CD14-positive monocyte (primary cell): ENCODE measurements at regions not wholly inside any gene's neighbourhood (a gene's known extent, or its start where the extent isn't known, plus 50 kb on each side); places are given as distances from the start of the nearest gene placed in this dataset.
"Not testable (repeated sequence)": the region's sequence is repeated elsewhere in the genome, so short reads cannot be mapped to it uniquely, and the experiment has no call there.

Experiments
- DNase-seq, 3 donors: peaks; one replicate each; pipeline ENCODE4 v3.0.0-alpha.2; 2011 to 2022
- H2AFZ ChIP-seq: 2 replicates; pipeline ENCODE4 v1.6.0; 2012; ENCODE audit warnings: mild to moderate bottlenecking, low read depth, low read length, inconsistent platforms; ENCODE audit not compliant: insufficient read depth, poor library complexity, severe bottlenecking
- H3K27ac ChIP-seq, 2 donors: 1 replicate in 1 of 2; 2 replicates in 1 of 2; pipeline ENCODE4 v1.5.1; 2012 to 2013; ENCODE audit warnings: low read length in 2 of 2, control low read depth in 1 of 2, inconsistent platforms in 1 of 2, low read depth in 1 of 2, mild to moderate bottlenecking in 1 of 2
- H3K27me3 ChIP-seq, 2 donors: one replicate each; pipeline versions ENCODE4 v1.6.0 to v1.6.1; 2011 to 2013; ENCODE audit warnings: low read length in 2 of 2; ENCODE audit not compliant: control insufficient read depth in 2 of 2, insufficient read depth in 2 of 2
- H3K36me3 ChIP-seq, 2 donors: replicated peaks in 1 of 2; 1 replicate in 1 of 2; 2 replicates in 1 of 2; pipeline versions ENCODE4 v1.5.1 to v1.6.1; 2012 to 2013; ENCODE audit warnings: low read length in 2 of 2, control low read depth in 1 of 2, inconsistent platforms in 1 of 2, mild to moderate bottlenecking in 1 of 2; ENCODE audit not compliant: insufficient read depth in 2 of 2, control insufficient read depth in 1 of 2
- H3K4me1 ChIP-seq, 2 donors: 1 replicate in 1 of 2; 2 replicates in 1 of 2; pipeline versions ENCODE4 v1.5.1 to v1.6.1; 2012 to 2013; ENCODE audit warnings: low read length in 2 of 2, control low read depth in 1 of 2, inconsistent platforms in 1 of 2, mild to moderate bottlenecking in 1 of 2, moderate library complexity in 1 of 2; ENCODE audit not compliant: insufficient read depth in 2 of 2, control insufficient read depth in 1 of 2
- H3K4me2 ChIP-seq: replicated peaks from 2 replicates; pipeline ENCODE3; 2012; ENCODE audit warnings: low read length, moderate library complexity, mild to moderate bottlenecking; ENCODE audit not compliant: poor library complexity, severe bottlenecking; ENCODE audit errors: extremely low read depth
- H3K4me3 ChIP-seq, 3 experiments: fragments of 200-600 bp in 1 of 3; sonication (generic) in 1 of 3; replicated peaks in 1 of 3; 1 replicate in 2 of 3; 2 replicates in 1 of 3; pipeline ENCODE4 v1.5.1; 2011 to 2013; ENCODE audit warnings: low read length in 3 of 3, mild to moderate bottlenecking in 3 of 3, control low read depth in 2 of 3, low read depth in 2 of 3, inconsistent platforms in 1 of 3, moderate library complexity in 1 of 3
- H3K79me2 ChIP-seq: 2 replicates; pipeline ENCODE4 v1.6.0; 2012; ENCODE audit warnings: mild to moderate bottlenecking, control low read depth, inconsistent platforms, low read length, moderate library complexity; ENCODE audit not compliant: insufficient read depth
- H3K9ac ChIP-seq: 2 replicates; pipeline ENCODE4 v1.6.0; 2017; ENCODE audit warnings: low read length, mild to moderate bottlenecking; ENCODE audit not compliant: insufficient read depth, poor library complexity, severe bottlenecking
- H3K9me3 ChIP-seq, 2 donors: replicated peaks in 1 of 2; 1 replicate in 1 of 2; 2 replicates in 1 of 2; pipeline versions ENCODE4 v1.5.1 to v1.6.1; 2012 to 2013; ENCODE audit warnings: low read length in 2 of 2, control low read depth in 1 of 2; ENCODE audit not compliant: control insufficient read depth in 1 of 2, insufficient read depth in 1 of 2
- H4K20me1 ChIP-seq: 2 replicates; pipeline ENCODE4 v1.6.0; 2012; ENCODE audit warnings: mild to moderate bottlenecking, low read length, control low read depth, moderate library complexity; ENCODE audit not compliant: insufficient read depth
- H3K27ac Mint-ChIP-seq, 7 donors: one replicate each; pipeline ENCODE4 v1.8.0; 2020; ENCODE audit warnings: mild to moderate bottlenecking in 7 of 7, mixed read lengths in 7 of 7, moderate library complexity in 6 of 7, inconsistent platforms in 2 of 7
- H3K27me3 Mint-ChIP-seq, 3 donors: one replicate each; pipeline ENCODE4 v1.8.0; 2021 to 2022; ENCODE audit warnings: low read depth in 3 of 3, mild to moderate bottlenecking in 3 of 3, mixed read lengths in 3 of 3, moderate library complexity in 3 of 3, inconsistent platforms in 1 of 3
- H3K36me3 Mint-ChIP-seq, 2 donors: one replicate each; pipeline ENCODE4 v1.8.0; 2020; ENCODE audit warnings: mixed read lengths in 2 of 2, inconsistent platforms in 1 of 2, mild to moderate bottlenecking in 1 of 2
- H3K4me1 Mint-ChIP-seq: one replicate; pipeline ENCODE4 v1.8.0; 2020; ENCODE audit warnings: mild to moderate bottlenecking, mixed read lengths
- H3K4me3 Mint-ChIP-seq, 2 donors: one replicate each; pipeline ENCODE4 v1.8.0; 2020; ENCODE audit warnings: mild to moderate bottlenecking in 2 of 2, mixed read lengths in 2 of 2, moderate library complexity in 1 of 2
- H3K9me3 Mint-ChIP-seq, 7 donors: one replicate each; pipeline ENCODE4 v1.8.0; 2020 to 2022; ENCODE audit warnings: mixed read lengths in 7 of 7, mild to moderate bottlenecking in 6 of 7, moderate library complexity in 6 of 7, inconsistent platforms in 2 of 7
- CTCF ChIP-seq: fragments of 200-600 bp; IDR thresholded peaks from one replicate; pipeline ENCODE4 v1.8.0; 2022; ENCODE audit warnings: antibody characterized with exemption, mild to moderate bottlenecking
- WGBS: methylation state at CpG from one replicate; pipeline ENCODE4 v1.1.5; 2013; ENCODE audit warnings: missing lambda C conversion rate; ENCODE audit not compliant: insufficient coverage; 5-methylcytosine and 5-hydroxymethylcytosine counted together
- intact Hi-C, 2 donors: fragments of 100-400 bp; cut with micrococcal nuclease; formaldehyde crosslinking; loops; one replicate each; pipeline versions ENCODE4 v1.15.0 to v1.15.1; 2023

DNA sequence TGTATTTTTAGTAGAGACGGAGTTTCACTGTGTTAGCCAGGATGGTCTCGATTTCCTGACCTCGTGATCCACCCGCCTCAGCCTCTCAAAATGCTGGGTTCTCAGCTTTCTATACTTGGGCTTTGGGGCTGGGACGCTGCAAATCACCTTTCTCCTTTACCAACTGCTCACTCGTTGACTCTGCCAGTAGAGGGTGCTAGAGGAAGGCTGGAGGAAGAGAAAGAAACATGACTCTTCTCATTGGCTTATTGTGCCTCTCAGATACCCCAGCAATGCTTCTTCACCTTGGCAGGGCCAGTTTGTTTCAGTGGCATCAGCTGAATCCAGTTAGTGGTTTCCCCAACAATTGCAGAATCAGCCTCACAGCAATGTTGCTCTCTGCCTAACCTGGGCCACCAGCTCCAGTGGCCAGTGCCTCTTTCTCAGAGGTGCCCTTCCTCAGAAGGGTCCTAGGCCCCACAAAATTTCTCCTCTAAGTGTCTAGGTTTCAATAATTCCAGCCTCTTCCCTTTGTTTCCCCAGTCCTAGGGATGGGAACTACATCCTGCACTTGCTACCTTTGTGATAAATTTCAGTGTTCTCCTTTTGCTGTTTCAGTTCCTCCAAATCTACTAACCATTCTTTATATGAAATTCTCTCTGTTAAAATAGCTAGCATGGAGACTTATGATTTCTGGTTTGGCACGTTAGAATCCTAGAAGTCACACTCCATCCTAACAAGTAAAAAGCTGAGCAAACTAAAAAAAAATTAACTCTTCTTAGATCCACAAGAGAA is 71.5 kb upstream of the VSTM5 start:
- H2AFZ ChIP-seq = no peak overlapping the region
- H3K27ac Mint-ChIP-seq = no peak overlapping the region
- H3K4me3 Mint-ChIP-seq = no peak overlapping the region
- peaks cover 2 to 10% (median 10%) of the 10 kb centered on the region in 3 donors for H3K27me3 Mint-ChIP-seq
- H3K27ac ChIP-seq = no peak overlapping the region
- TF ChIP-seq CTCF = peak; percentile 25
- H3K4me2 ChIP-seq = no peak overlapping the region
- no peak for DNase-seq
- intact Hi-C loops = no loop called here
- no peaks in the 10 kb centered on the region for H3K79me2 ChIP-seq
- H3K27me3 ChIP-seq = no peaks in the 10 kb centered on the region
- no peak overlapping the region for H3K4me3 ChIP-seq
- 54% methylated on average over 4 of the region's 7 CpGs for WGBS
- H3K4me1 Mint-ChIP-seq = no peaks in the 10 kb centered on the region
- no peak overlapping the region for H3K9ac ChIP-seq
- H3K9me3 ChIP-seq = peaks cover 0 to 1% of the 10 kb centered on the region in 2 donors
- H3K4me1 ChIP-seq = no peaks in the 10 kb centered on the region
- H3K9me3 Mint-ChIP-seq = peaks cover 0 to 4% (median 0%) of the 10 kb centered on the region in 7 donors
- H3K36me3 ChIP-seq = no peaks in the 10 kb centered on the region
- no peaks in the 10 kb centered on the region for H3K36me3 Mint-ChIP-seq
- no peaks in the 10 kb centered on the region for H4K20me1 ChIP-seq

- H3K9me3 Mint-ChIP-seq = peaks cover 0 to 3% (median 0%) of the 10 kb centered on the region in 7 donors
- no peak overlapping the region for H3K4me3 Mint-ChIP-seq
- intact Hi-C loops = no loop called here
- Histone ChIP-seq H2AFZ (no peak overlapping the region), H3K79me2 (no peaks in the 10 kb centered on the region), H3K9me3 (no peaks in the 10 kb centered on the region), H3K4me1 (no peaks in the 10 kb centered on the region), H3K4me3 (no peak overlapping the region), H3K27ac (no peak overlapping the region), H3K4me2 (no peak overlapping the region), H4K20me1 (no peaks in the 10 kb centered on the region), H3K27me3 (no peaks in the 10 kb centered on the region), H3K36me3 (no peaks in the 10 kb centered on the region), H3K9ac (no peak overlapping the region)
- TF ChIP-seq CTCF = no peak
- no CpG with 5 or more reads among the region's 4 CpGs for WGBS
- no peak for DNase-seq
- no peak overlapping the region for H3K27ac Mint-ChIP-seq
- no peaks in the 10 kb centered on the region for H3K4me1 Mint-ChIP-seq
- H3K27me3 Mint-ChIP-seq = peaks cover 2 to 10% (median 10%) of the 10 kb centered on the region in 3 donors
- H3K36me3 Mint-ChIP-seq = no peaks in the 10 kb centered on the region
These were observed 72.4 kb upstream of the VSTM5 start for GRCh38 chr11:93922830-93923229.

- H3K36me3 Mint-ChIP-seq, H3K36me3 ChIP-seq, H3K9me3 ChIP-seq, DNase-seq, H3K9me3 Mint-ChIP-seq, intact Hi-C loops, H3K27me3 ChIP-seq, H3K79me2 ChIP-seq, H3K4me2 ChIP-seq, H3K4me1 ChIP-seq, H3K27ac ChIP-seq, H3K4me1 Mint-ChIP-seq, H3K27ac Mint-ChIP-seq, H3K9ac ChIP-seq, H3K27me3 Mint-ChIP-seq, H2AFZ ChIP-seq, H4K20me1 ChIP-seq, H3K4me3 ChIP-seq, H3K4me3 Mint-ChIP-seq: not testable (repeated sequence)
- no CpG with 5 or more reads among the region's 2 CpGs for WGBS
These were observed 75.7 kb upstream of the VSTM5 start for GRCh38 chr11:93926099-93926498.
